Suprapubic skin (tissue), 4 donors: ENCODE measurements at regions not wholly inside any gene's neighbourhood (a gene's known extent, or its start where the extent isn't known, plus 50 kb on each side); places are given as distances from the start of the nearest gene placed in this dataset.

Experiments
- DNase-seq, 2 donors: peaks; one replicate each; pipeline ENCODE4 v3.0.0-alpha.2; 2019; ENCODE audit warnings: low spot score in 2 of 2
- H3K27ac ChIP-seq: fragments of 200-600 bp; sonication (generic); one replicate; pipeline ENCODE4 v1.5.1; 2019
- H3K27me3 ChIP-seq: fragments of 200-600 bp; sonication (generic); one replicate; pipeline ENCODE4 v1.5.1; 2019
- H3K36me3 ChIP-seq: fragments of 200-600 bp; sonication (generic); one replicate; pipeline ENCODE4 v1.5.1; 2019
- H3K4me1 ChIP-seq: fragments of 200-600 bp; sonication (generic); one replicate; pipeline ENCODE4 v1.5.1; 2019
- H3K4me3 ChIP-seq: fragments of 200-600 bp; sonication (generic); one replicate; pipeline ENCODE4 v1.5.1; 2019; ENCODE audit warnings: mild to moderate bottlenecking
- H3K9me3 ChIP-seq: fragments of 200-600 bp; sonication (generic); one replicate; pipeline ENCODE4 v1.5.1; 2019
- EP300 ChIP-seq: sonication (generic); formaldehyde crosslinking; IDR thresholded peaks from one replicate; pipeline ENCODE4 v1.6.1; 2017; ENCODE audit warnings: antibody characterized with exemption
- WGBS: methylation state at CpG from one replicate; pipeline ENCODE4 v1.1.5; 2018; 5-methylcytosine and 5-hydroxymethylcytosine counted together

DNA sequence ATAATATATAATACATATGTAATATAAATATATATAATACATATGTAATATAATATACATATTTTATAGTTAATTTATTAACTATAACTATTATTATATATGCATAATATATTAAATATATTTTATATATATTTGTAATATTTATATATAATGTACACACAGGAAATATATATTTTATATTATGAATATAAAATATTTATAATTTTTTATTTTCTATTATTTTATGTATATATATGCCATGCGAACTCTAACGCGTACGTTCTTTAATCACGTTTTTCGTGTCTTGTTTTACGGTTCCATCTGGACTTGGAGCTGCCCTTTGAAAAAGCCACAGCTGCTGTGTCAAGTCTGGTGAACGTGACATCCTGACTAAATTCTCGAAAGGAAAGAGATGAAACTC is 332.1 kb downstream of the ASMT start:
- H3K27me3 ChIP-seq = no peaks in the 10 kb centered on the region
- no peak overlapping the region for H3K27ac ChIP-seq
- no peaks in the 10 kb centered on the region for H3K4me1 ChIP-seq
- no peak for TF ChIP-seq EP300
- H3K9me3 ChIP-seq = no peaks in the 10 kb centered on the region
- 91% methylated on average over 9 of the region's 9 CpGs for WGBS
- no peak overlapping the region for H3K4me3 ChIP-seq
- no peak for DNase-seq
- no peaks in the 10 kb centered on the region for H3K36me3 ChIP-seq
